H9 (cell line): ENCODE measurements at regions not wholly inside any gene's neighbourhood (a gene's known extent, or its start where the extent isn't known, plus 50 kb on each side); places are given as distances from the start of the nearest gene placed in this dataset.

Source experiments
- DNase-seq: peaks from one replicate; pipeline ENCODE4 v3.0.0-alpha.2; 2017
- H2AFZ ChIP-seq: one replicate; pipeline ENCODE4 v1.6.1; 2013; ENCODE audit warnings: mild to moderate bottlenecking, low read length, control low read depth, moderate library complexity
- H2AK5ac ChIP-seq: 2 replicates; pipeline ENCODE4 v1.6.1; 2013; ENCODE audit warnings: low read length, control low read depth, mixed read lengths; ENCODE audit not compliant: insufficient read length
- H2BK120ac ChIP-seq: one replicate; pipeline ENCODE4 v1.6.1; 2013; ENCODE audit warnings: low read depth, mild to moderate bottlenecking, low read length, control low read depth, inconsistent platforms; ENCODE audit not compliant: poor library complexity, severe bottlenecking
- H2BK12ac ChIP-seq: 2 replicates; pipeline ENCODE4 v1.6.1; 2013; ENCODE audit warnings: low read length, control low read depth, mixed read lengths, low read depth; ENCODE audit not compliant: insufficient read length
- H2BK15ac ChIP-seq: 2 replicates; pipeline ENCODE4 v1.6.1; 2013; ENCODE audit warnings: low read depth, low read length, control low read depth
- H2BK20ac ChIP-seq: one replicate; pipeline ENCODE4 v1.6.1; 2013; ENCODE audit warnings: low read depth, mild to moderate bottlenecking, low read length, control low read depth, inconsistent platforms; ENCODE audit not compliant: poor library complexity, severe bottlenecking
- H2BK5ac ChIP-seq: 2 replicates; pipeline ENCODE4 v1.6.1; 2013; ENCODE audit warnings: low read length, control low read depth, mixed read lengths; ENCODE audit not compliant: insufficient read length
- H3K14ac ChIP-seq: 2 replicates; pipeline ENCODE4 v1.6.1; 2013; ENCODE audit warnings: low read length, control low read depth; ENCODE audit not compliant: insufficient read depth
- H3K18ac ChIP-seq: 2 replicates; pipeline ENCODE4 v1.6.1; 2013; ENCODE audit warnings: low read depth, mild to moderate bottlenecking, mixed read lengths, low read length, control low read depth; ENCODE audit not compliant: insufficient read length
- H3K23ac ChIP-seq: 2 replicates; pipeline ENCODE4 v1.6.1; 2013; ENCODE audit warnings: low read length, control low read depth, mixed read lengths, low read depth; ENCODE audit not compliant: insufficient read length
- H3K23me2 ChIP-seq: 2 replicates; pipeline ENCODE4 v1.6.1; 2013; ENCODE audit warnings: low read depth, mild to moderate bottlenecking, mixed read lengths, low read length, control low read depth; ENCODE audit not compliant: insufficient read length, poor library complexity, severe bottlenecking
- H3K27ac ChIP-seq: 2 replicates; pipeline ENCODE4 v1.5.1; 2013; ENCODE audit warnings: low read length, control low read depth, mixed read lengths, low read depth; ENCODE audit not compliant: insufficient read length
- H3K27me3 ChIP-seq: 2 replicates; pipeline ENCODE4 v1.6.1; 2013; ENCODE audit warnings: low read length, control low read depth, inconsistent platforms; ENCODE audit not compliant: insufficient read depth
- H3K4ac ChIP-seq: 2 replicates; pipeline ENCODE4 v1.6.1; 2013; ENCODE audit warnings: low read depth, mild to moderate bottlenecking, control low read depth, inconsistent platforms, low read length, moderate library complexity
- H3K4me1 ChIP-seq: 2 replicates; pipeline ENCODE4 v1.6.1; 2013; ENCODE audit warnings: low read length, control low read depth, inconsistent platforms; ENCODE audit not compliant: insufficient read depth
- H3K4me2 ChIP-seq: 2 replicates; pipeline ENCODE4 v1.6.1; 2013; ENCODE audit warnings: low read length, control low read depth, mixed read lengths; ENCODE audit not compliant: insufficient read length, insufficient read depth
- H3K56ac ChIP-seq: 2 replicates; pipeline ENCODE4 v1.6.1; 2013; ENCODE audit warnings: low read depth, mild to moderate bottlenecking, mixed read lengths, low read length, control low read depth; ENCODE audit not compliant: insufficient read length
- H3K79me1 ChIP-seq: 2 replicates; pipeline ENCODE4 v1.6.1; 2013; ENCODE audit warnings: low read depth, mild to moderate bottlenecking, moderate library complexity, low read length, control low read depth, inconsistent platforms; ENCODE audit not compliant: insufficient read depth, poor library complexity, severe bottlenecking
- H3K79me2 ChIP-seq: 2 replicates; pipeline ENCODE4 v1.6.1; 2013; ENCODE audit warnings: low read length, control low read depth, inconsistent platforms; ENCODE audit not compliant: insufficient read depth
- H3K9ac ChIP-seq: 2 replicates; pipeline ENCODE4 v1.6.1; 2013; ENCODE audit warnings: low read length, control low read depth, mixed read lengths; ENCODE audit not compliant: insufficient read length; ENCODE audit errors: extremely low read depth
- H3K9me3 ChIP-seq: one replicate; pipeline ENCODE4 v1.6.1; 2013; ENCODE audit warnings: low read depth, low read length, inconsistent platforms; ENCODE audit not compliant: control insufficient read depth
- H3T11ph ChIP-seq: one replicate; pipeline ENCODE4 v1.6.1; 2013; ENCODE audit warnings: mild to moderate bottlenecking, low read length, control low read depth, inconsistent platforms
- H4K20me1 ChIP-seq: one replicate; pipeline ENCODE4 v1.6.1; 2013; ENCODE audit not compliant: control insufficient read depth, insufficient read length, insufficient read depth
- H4K5ac ChIP-seq: 2 replicates; pipeline ENCODE4 v1.6.1; 2013; ENCODE audit warnings: low read depth, mild to moderate bottlenecking, mixed read lengths, low read length, control low read depth; ENCODE audit not compliant: insufficient read length
- H4K8ac ChIP-seq: replicated peaks from 2 replicates; pipeline ENCODE4 v1.6.1; 2013; ENCODE audit warnings: low read length, control low read depth, mixed read lengths, low read depth; ENCODE audit not compliant: insufficient read length
- H4K91ac ChIP-seq: 2 replicates; pipeline ENCODE4 v1.6.1; 2013; ENCODE audit warnings: low read depth, mild to moderate bottlenecking, moderate library complexity, mixed read lengths, low read length, control low read depth; ENCODE audit not compliant: insufficient read length
- H3K27ac Mint-ChIP-seq, 3 experiments: 2 replicates in 2 of 3; 3 replicates in 1 of 3; pipeline ENCODE4 v1.8.0; 2020 to 2021; ENCODE audit warnings: mixed read lengths in 3 of 3, mild to moderate bottlenecking in 1 of 3, moderate library complexity in 1 of 3
- H3K27me3 Mint-ChIP-seq: 2 replicates; pipeline ENCODE4 v1.8.0; 2021; ENCODE audit warnings: low read depth, mild to moderate bottlenecking, moderate library complexity, mixed read lengths
- H3K36me3 Mint-ChIP-seq, 3 experiments: 2 replicates in 2 of 3; 3 replicates in 1 of 3; pipeline ENCODE4 v1.8.0; 2020 to 2021; ENCODE audit warnings: low read depth in 3 of 3, mixed read lengths in 3 of 3; ENCODE audit not compliant: insufficient read depth in 1 of 3
- H3K4me1 Mint-ChIP-seq, 2 experiments: 2 replicates each; pipeline ENCODE4 v1.8.0; 2020; ENCODE audit warnings: mixed read lengths in 2 of 2
- H3K4me3 Mint-ChIP-seq, 2 experiments: 2 replicates in 1 of 2; 3 replicates in 1 of 2; pipeline ENCODE4 v1.8.0; 2020 to 2021; ENCODE audit warnings: mild to moderate bottlenecking in 2 of 2, mixed read lengths in 2 of 2, moderate library complexity in 1 of 2
- H3K9me3 Mint-ChIP-seq, 2 experiments: 2 replicates in 1 of 2; 3 replicates in 1 of 2; pipeline ENCODE4 v1.8.0; 2020; ENCODE audit warnings: mild to moderate bottlenecking in 2 of 2, mixed read lengths in 2 of 2, moderate library complexity in 1 of 2
- CTCF ChIP-seq: fragments of 200-600 bp; sonication (generic); conservative IDR thresholded peaks from 3 replicates; pipeline ENCODE4 v1.8.0; 2021; ENCODE audit warnings: antibody characterized with exemption, mild to moderate bottlenecking
- WGBS: extraction: QIAGEN DNeasy Blood & Tissue Kit; methylation state at CpG from one replicate; pipeline ENCODE4 v1.1.7; 2013; ENCODE audit warnings: missing lambda C conversion rate, low lambda C conversion rate, mixed read lengths; ENCODE audit not compliant: insufficient read length; ENCODE audit errors: extremely low coverage; 5-methylcytosine and 5-hydroxymethylcytosine counted together

DNA sequence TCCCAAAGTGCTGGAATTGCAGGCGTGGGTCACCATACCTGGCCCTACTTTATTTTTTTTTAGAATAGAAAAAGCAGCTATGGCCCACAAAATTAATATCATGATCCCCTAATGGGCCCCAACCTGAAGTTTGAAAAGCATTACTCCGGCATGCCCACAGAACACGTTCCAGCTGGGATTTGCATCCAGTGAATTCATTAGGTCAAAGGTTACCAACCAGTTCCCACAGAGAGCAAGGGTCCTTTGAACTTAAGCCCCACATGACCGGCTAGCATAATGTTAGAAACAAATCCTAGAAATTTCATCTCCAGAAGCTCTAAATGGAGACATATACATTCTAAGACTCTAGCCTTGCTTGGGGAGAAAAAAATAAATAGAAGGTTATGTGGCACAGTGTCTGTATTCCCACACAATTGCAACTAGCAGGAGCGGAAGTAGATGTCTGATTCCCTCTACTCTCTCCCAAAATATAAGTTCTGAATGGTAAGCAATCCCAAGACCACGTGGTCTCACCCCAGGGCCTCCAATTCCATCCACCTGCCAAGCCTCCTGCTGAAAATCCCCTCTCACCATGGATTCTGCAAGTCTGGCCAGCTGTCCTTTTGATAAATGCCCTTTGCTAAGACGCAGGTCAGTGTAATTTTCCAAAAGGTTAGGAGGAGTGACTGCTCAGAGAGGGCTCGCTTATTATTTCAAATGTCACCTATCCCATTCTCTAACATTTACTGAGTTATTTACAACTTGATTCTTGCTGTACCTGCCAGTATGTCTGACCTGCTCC, 395.8 kb downstream of the NPIPA8 start:
- Histone ChIP-seq H3K4me2 (no peak overlapping the region), H4K20me1 (no peaks in the 10 kb centered on the region), H2AFZ (no peak overlapping the region), H3K23ac (no peak overlapping the region), H2BK5ac (no peak overlapping the region), H3K23me2 (no peaks in the 10 kb centered on the region), H3K79me1 (no peaks in the 10 kb centered on the region), H3K9me3 (no peaks in the 10 kb centered on the region), H3K4ac (no peak overlapping the region), H3K4me1 (no peaks in the 10 kb centered on the region), H4K8ac (no peak overlapping the region), H3K56ac (no peak overlapping the region), H2BK15ac (no peak overlapping the region), H3T11ph (no peak overlapping the region), H4K5ac (no peak overlapping the region), H3K27ac (no peak overlapping the region), H3K14ac (no peak overlapping the region), H3K79me2 (no peaks in the 10 kb centered on the region), H3K18ac (no peak overlapping the region), H3K27me3 (no peaks in the 10 kb centered on the region), H2BK20ac (no peak overlapping the region), H2BK120ac (no peak overlapping the region), H2AK5ac (no peak overlapping the region), H2BK12ac (no peak overlapping the region), H3K9ac (no peak overlapping the region), H4K91ac (no peak overlapping the region)
- Mint-ChIP-seq H3K27me3 (no peaks in the 10 kb centered on the region), H3K9me3 (peaks cover 4 to 8% of the 10 kb centered on the region in 2 experiments; a peak in 4 of 5 replicates), H3K4me1 (peaks cover 15 to 18% of the 10 kb centered on the region in 2 experiments), H3K36me3 (peaks cover 0 to 7% (median 2%) of the 10 kb centered on the region in 3 experiments; a peak in 2 of 7 replicates), H3K27ac (0 out of 7 replicates have a peak overlapping the region, but pooled peaks of 1 of the 3 experiments have one; percentile 5), H3K4me3 (no peak overlapping the region)
- DNase-seq = no peak
- TF ChIP-seq CTCF = no peak
- WGBS = no CpG with 5 or more reads among the region's 8 CpGs
